Heart left ventricle (tissue), 16 donors: ENCODE measurements at regions not wholly inside any gene's neighbourhood (a gene's known extent, or its start where the extent isn't known, plus 50 kb on each side); places are given as distances from the start of the nearest gene placed in this dataset.

Experiments
- ATAC-seq, 4 donors: fragments of 200-7000 bp; cut with Tn5 transposase; one replicate each; pipeline ENCODE4 v1.9.1; 2020 to 2022; ENCODE audit warnings: moderate library complexity in 4 of 4, mild to moderate bottlenecking in 3 of 4, moderate number of reproducible peaks in 1 of 4
- DNase-seq, 5 donors: peaks; one replicate each; pipeline ENCODE4 v3.0.0-alpha.2; 2020
- H3K27ac ChIP-seq, 12 donors: fragments of 200-600 bp; sonication (generic) in 4 of 12; one replicate each; pipeline versions ENCODE4 v1.5.0 to v1.8.0; 2016 to 2022; ENCODE audit warnings: mild to moderate bottlenecking in 2 of 12
- H3K27me3 ChIP-seq, 9 donors: fragments of 200-600 bp; sonication (generic) in 2 of 9; one replicate each; pipeline versions ENCODE4 v1.5.1 to v1.8.0; 2016 to 2022; ENCODE audit warnings: mild to moderate bottlenecking in 3 of 9
- H3K36me3 ChIP-seq, 9 donors: fragments of 200-600 bp; sonication (generic) in 2 of 9; one replicate each; pipeline versions ENCODE4 v1.5.0 to v1.8.0; 2018 to 2022; ENCODE audit warnings: mild to moderate bottlenecking in 2 of 9
- H3K4me1 ChIP-seq, 12 donors: fragments of 200-600 bp; sonication (generic) in 4 of 12; one replicate each; pipeline versions ENCODE4 v1.5.0 to v1.8.0; 2016 to 2022; ENCODE audit warnings: mild to moderate bottlenecking in 3 of 12
- H3K4me3 ChIP-seq, 12 donors: fragments of 200-600 bp; sonication (generic) in 4 of 12; one replicate each; pipeline versions ENCODE4 v1.5.0 to v1.8.0; 2017 to 2022; ENCODE audit warnings: mild to moderate bottlenecking in 9 of 12, moderate library complexity in 4 of 12
- H3K9me3 ChIP-seq, 12 donors: fragments of 200-600 bp; sonication (generic) in 4 of 12; one replicate each; pipeline versions ENCODE4 v1.5.0 to v1.8.0; 2016 to 2022; ENCODE audit warnings: mild to moderate bottlenecking in 1 of 12
- CTCF ChIP-seq, 12 donors: fragments of 200-600 bp; sonication (generic) in 4 of 12; IDR thresholded peaks; one replicate each; pipeline versions ENCODE4 v1.5.0 to v1.8.0; 2018 to 2022; ENCODE audit warnings: antibody characterized with exemption in 12 of 12, mild to moderate bottlenecking in 5 of 12
- POLR2A ChIP-seq, 2 donors: fragments of 450-650 bp; IDR thresholded peaks; one replicate each; pipeline ENCODE4 v1.6.1; 2017; ENCODE audit warnings: antibody characterized with exemption in 2 of 2, mild to moderate bottlenecking in 2 of 2, moderate library complexity in 2 of 2
- WGBS, 4 donors: extraction: QIAGEN DNeasy Blood & Tissue Kit in 2 of 4; methylation state at CpG; one replicate each; pipeline versions ENCODE4 v1.1.5 to v1.1.7; 2013 to 2018; 5-methylcytosine and 5-hydroxymethylcytosine counted together
- intact Hi-C, 10 donors: fragments of 100-400 bp; cut with DNase I; formaldehyde crosslinking; loops; one replicate each; pipeline versions ENCODE4 v1.11.1 to v1.14.2; 2022
- donor health status: ischemic (EF 13 %, LVEDD 7.1; RV severe dilation, severe dysfunction).
- donor health status: healthy with polysubstance abuse.
- donor health status: DM: no; HTN: yes; CAD: no.
- donor health status: DM: no; HTN: no; CAD: no.
- donor health status: ischemic (EF 25% LVEDD 6.9; RV normal size, moderate dysfunction).
- donor health status: ischemic (EF 25% LVEDD 5.7; RV mildly dilated, moderate dysfunction).
- donor health status: healthy.
- donor health status: DM: yes; HTN: yes; CAD: no.
- donor health status: ischemic (EF 35%, LVEDD 5.7; RV mildly dilated, moderate dysfunction).
- donor health status: nonischemic (EF 11% LVEDD 7.7; RV severe dilation, severe dysfunction).
- donor health status: DM: yes; HTN: yes; CAD: no.
- donor health status: PGD.
- donor health status: ischemic (EF 29% LVEDD 5.4; RV normal size, mild dysfunction).
- donor health status: nonischemic (EF 23%, LVEDD 6.1; RV moderate dilation, normal function).

GRCh38 chr1:198917226-198917625, 278.4 kb downstream of the PTPRC start:
- no peaks in the 10 kb centered on the region for H3K36me3 ChIP-seq
- DNase-seq: no peak
- WGBS, 4 donors: 46 to 59% (median 50%) methylated on average over 2 of the region's 2 CpGs
- TF ChIP-seq POLR2A (IDR thresholded peaks at IDR 0.05) (no peak), CTCF (IDR thresholded peaks at IDR 0.05) (no peak)
- intact Hi-C loops: no loop called here
- no peak for ATAC-seq
- H3K9me3 ChIP-seq: peaks cover 0 to 6% (median 0%) of the 10 kb centered on the region in 12 donors
- peak overlapping the region in 1 of 12 donors; percentile 5 for H3K27ac ChIP-seq
- H3K4me1 ChIP-seq: peaks cover 0 to 76% (median 19%) of the 10 kb centered on the region in 12 donors
- H3K27me3 ChIP-seq: no peaks in the 10 kb centered on the region
- H3K4me3 ChIP-seq: no peak overlapping the region

GRCh38 chr1:198918920-198919319, 280.1 kb downstream of the PTPRC start:
- peak in 1 of 4 donors; percentile 34 for ATAC-seq
- H3K36me3 ChIP-seq: no peaks in the 10 kb centered on the region
- peaks cover 0 to 78% (median 13%) of the 10 kb centered on the region in 12 donors for H3K4me1 ChIP-seq

GRCh38 chr1:198919667-198920398, 281.0 kb downstream of the PTPRC start:
- Histone ChIP-seq H3K27ac (peak overlapping the region in 2 of 12 donors; percentile 26 to 76), H3K9me3 (peaks cover 0 to 6% (median 0%) of the 10 kb centered on the region in 12 donors), H3K4me1 (peaks cover 0 to 83% (median 13%) of the 10 kb centered on the region in 12 donors), H3K4me3 (no peak overlapping the region), H3K27me3 (no peaks in the 10 kb centered on the region), H3K36me3 (no peaks in the 10 kb centered on the region)
- TF ChIP-seq POLR2A (IDR thresholded peaks at IDR 0.05) (no peak), CTCF (IDR thresholded peaks at IDR 0.05) (no peak)
- WGBS, 4 donors: 68 to 81% (median 73%) methylated on average over 5 of the region's 5 CpGs
- DNase-seq: no peak
- no peak for ATAC-seq
- intact Hi-C loops: no loop called here

More at GRCh38 chr1:198918920-198919319, 280.1 kb downstream of the PTPRC start:
- intact Hi-C loops: no loop called here
- no peak overlapping the region for H3K4me3 ChIP-seq
- H3K27ac ChIP-seq: peak overlapping the region in 2 of 12 donors; percentile 26 to 76
- H3K27me3 ChIP-seq: no peaks in the 10 kb centered on the region
- TF ChIP-seq POLR2A (IDR thresholded peaks at IDR 0.05): no peak
- TF ChIP-seq CTCF (IDR thresholded peaks at IDR 0.05): no peak
- WGBS, 4 donors: 56 to 60% (median 58%) methylated on average over 5 of the region's 5 CpGs
- peaks cover 0 to 6% (median 0%) of the 10 kb centered on the region in 12 donors for H3K9me3 ChIP-seq
- no peak for DNase-seq

GRCh38 chr1:198922638-198923430, 284.0 kb downstream of the PTPRC start:
- Histone ChIP-seq H3K9me3 (peaks cover 0 to 6% (median 0%) of the 10 kb centered on the region in 12 donors), H3K4me3 (peak overlapping the region in 1 of 12 donors; percentile 4), H3K27me3 (no peaks in the 10 kb centered on the region), H3K27ac (peak overlapping the region in 1 of 12 donors; percentile 89), H3K4me1 (peaks cover 0 to 88% (median 12%) of the 10 kb centered on the region in 12 donors), H3K36me3 (no peaks in the 10 kb centered on the region)
- ATAC-seq (peak in 2 of 4 donors; percentile 47 to 49), DNase-seq (no peak)
- TF ChIP-seq CTCF (IDR thresholded peaks at IDR 0.05): no peak
- TF ChIP-seq POLR2A (IDR thresholded peaks at IDR 0.05): no peak
- intact Hi-C loops: no loop called here
- 84 to 86% (median 86%) methylated on average over 5 of the region's 5 CpGs for WGBS, 4 donors
